Heart left ventricle (tissue), 16 donors: ENCODE measurements at regions not wholly inside any gene's neighbourhood (a gene's known extent, or its start where the extent isn't known, plus 50 kb on each side); places are given as distances from the start of the nearest gene placed in this dataset.

Source experiments
- ATAC-seq, 4 donors: fragments of 200-7000 bp; cut with Tn5 transposase; one replicate each; pipeline ENCODE4 v1.9.1; 2020 to 2022; ENCODE audit warnings: moderate library complexity in 4 of 4, mild to moderate bottlenecking in 3 of 4, moderate number of reproducible peaks in 1 of 4
- DNase-seq, 5 donors: peaks; one replicate each; pipeline ENCODE4 v3.0.0-alpha.2; 2020
- H3K27ac ChIP-seq, 12 donors: fragments of 200-600 bp; sonication (generic) in 4 of 12; one replicate each; pipeline versions ENCODE4 v1.5.0 to v1.8.0; 2016 to 2022; ENCODE audit warnings: mild to moderate bottlenecking in 2 of 12
- H3K27me3 ChIP-seq, 9 donors: fragments of 200-600 bp; sonication (generic) in 2 of 9; one replicate each; pipeline versions ENCODE4 v1.5.1 to v1.8.0; 2016 to 2022; ENCODE audit warnings: mild to moderate bottlenecking in 3 of 9
- H3K36me3 ChIP-seq, 9 donors: fragments of 200-600 bp; sonication (generic) in 2 of 9; one replicate each; pipeline versions ENCODE4 v1.5.0 to v1.8.0; 2018 to 2022; ENCODE audit warnings: mild to moderate bottlenecking in 2 of 9
- H3K4me1 ChIP-seq, 12 donors: fragments of 200-600 bp; sonication (generic) in 4 of 12; one replicate each; pipeline versions ENCODE4 v1.5.0 to v1.8.0; 2016 to 2022; ENCODE audit warnings: mild to moderate bottlenecking in 3 of 12
- H3K4me3 ChIP-seq, 12 donors: fragments of 200-600 bp; sonication (generic) in 4 of 12; one replicate each; pipeline versions ENCODE4 v1.5.0 to v1.8.0; 2017 to 2022; ENCODE audit warnings: mild to moderate bottlenecking in 9 of 12, moderate library complexity in 4 of 12
- H3K9me3 ChIP-seq, 12 donors: fragments of 200-600 bp; sonication (generic) in 4 of 12; one replicate each; pipeline versions ENCODE4 v1.5.0 to v1.8.0; 2016 to 2022; ENCODE audit warnings: mild to moderate bottlenecking in 1 of 12
- CTCF ChIP-seq, 12 donors: fragments of 200-600 bp; sonication (generic) in 4 of 12; IDR thresholded peaks; one replicate each; pipeline versions ENCODE4 v1.5.0 to v1.8.0; 2018 to 2022; ENCODE audit warnings: antibody characterized with exemption in 12 of 12, mild to moderate bottlenecking in 5 of 12
- POLR2A ChIP-seq, 2 donors: fragments of 450-650 bp; IDR thresholded peaks; one replicate each; pipeline ENCODE4 v1.6.1; 2017; ENCODE audit warnings: antibody characterized with exemption in 2 of 2, mild to moderate bottlenecking in 2 of 2, moderate library complexity in 2 of 2
- WGBS, 4 donors: extraction: QIAGEN DNeasy Blood & Tissue Kit in 2 of 4; methylation state at CpG; one replicate each; pipeline versions ENCODE4 v1.1.5 to v1.1.7; 2013 to 2018; 5-methylcytosine and 5-hydroxymethylcytosine counted together
- intact Hi-C, 10 donors: fragments of 100-400 bp; cut with DNase I; formaldehyde crosslinking; loops; one replicate each; pipeline versions ENCODE4 v1.11.1 to v1.14.2; 2022
- donor health status: ischemic (EF 13 %, LVEDD 7.1; RV severe dilation, severe dysfunction).
- donor health status: healthy with polysubstance abuse.
- donor health status: DM: no; HTN: yes; CAD: no.
- donor health status: DM: no; HTN: no; CAD: no.
- donor health status: ischemic (EF 25% LVEDD 6.9; RV normal size, moderate dysfunction).
- donor health status: ischemic (EF 25% LVEDD 5.7; RV mildly dilated, moderate dysfunction).
- donor health status: healthy.
- donor health status: DM: yes; HTN: yes; CAD: no.
- donor health status: ischemic (EF 35%, LVEDD 5.7; RV mildly dilated, moderate dysfunction).
- donor health status: nonischemic (EF 11% LVEDD 7.7; RV severe dilation, severe dysfunction).
- donor health status: DM: yes; HTN: yes; CAD: no.
- donor health status: PGD.
- donor health status: ischemic (EF 29% LVEDD 5.4; RV normal size, mild dysfunction).
- donor health status: nonischemic (EF 23%, LVEDD 6.1; RV moderate dilation, normal function).

GRCh38 chr2:219897456-219897855 is 270.0 kb downstream of the SLC4A3 start:
- no peak for TF ChIP-seq POLR2A (IDR thresholded peaks at IDR 0.05)
- no peak for TF ChIP-seq CTCF (IDR thresholded peaks at IDR 0.05)
- no peaks in the 10 kb centered on the region for H3K9me3 ChIP-seq
- DNase-seq (no peak), ATAC-seq (no peak)
- intact Hi-C loops: no loop called here
- H3K4me3 ChIP-seq: no peak overlapping the region
- H3K27ac ChIP-seq: no peak overlapping the region
- WGBS, 4 donors: 39 to 52% (median 43%) methylated on average over 3 of the region's 3 CpGs
- H3K36me3 ChIP-seq: no peaks in the 10 kb centered on the region
- H3K4me1 ChIP-seq: peaks cover 0 to 4% (median 0%) of the 10 kb centered on the region in 12 donors
- peaks cover 0 to 3% (median 0%) of the 10 kb centered on the region in 9 donors for H3K27me3 ChIP-seq

- intact Hi-C loops: no loop called here
- WGBS, 4 donors: 71 to 78% (median 74%) methylated on average over 7 of the region's 7 CpGs
- TF ChIP-seq CTCF (IDR thresholded peaks at IDR 0.05): no peak
- no peak for TF ChIP-seq POLR2A (IDR thresholded peaks at IDR 0.05)
- DNase-seq: no peak
- no peaks in the 10 kb centered on the region for H3K4me1 ChIP-seq
- ATAC-seq: no peak
- no peaks in the 10 kb centered on the region for H3K36me3 ChIP-seq
- no peaks in the 10 kb centered on the region for H3K9me3 ChIP-seq
- no peak overlapping the region for H3K4me3 ChIP-seq
- peaks cover 0 to 3% (median 0%) of the 10 kb centered on the region in 9 donors for H3K27me3 ChIP-seq
- H3K27ac ChIP-seq: no peak overlapping the region
Measured at GRCh38 chr2:219901155-219901554, 273.7 kb downstream of the SLC4A3 start.

GRCh38 chr2:219902891-219903552 is 275.6 kb downstream of the SLC4A3 start:
- Histone ChIP-seq H3K4me1 (no peaks in the 10 kb centered on the region), H3K4me3 (no peak overlapping the region), H3K27ac (no peak overlapping the region), H3K9me3 (no peaks in the 10 kb centered on the region), H3K36me3 (no peaks in the 10 kb centered on the region), H3K27me3 (peaks cover 0 to 3% (median 0%) of the 10 kb centered on the region in 9 donors)
- TF ChIP-seq CTCF (IDR thresholded peaks at IDR 0.05) (no peak), POLR2A (IDR thresholded peaks at IDR 0.05) (no peak)
- 54 to 62% (median 56%) methylated on average over 10 of the region's 10 CpGs for WGBS, 4 donors
- no peak for DNase-seq
- no peak for ATAC-seq
- intact Hi-C loops: no loop called here

GRCh38 chr2:219905640-219906039 is 278.2 kb downstream of the SLC4A3 start:
- Histone ChIP-seq H3K4me3 (no peak overlapping the region), H3K9me3 (no peaks in the 10 kb centered on the region), H3K27ac (no peak overlapping the region), H3K4me1 (no peaks in the 10 kb centered on the region), H3K36me3 (no peaks in the 10 kb centered on the region), H3K27me3 (peaks cover 0 to 3% (median 0%) of the 10 kb centered on the region in 9 donors)
- no peak for TF ChIP-seq POLR2A (IDR thresholded peaks at IDR 0.05)
- TF ChIP-seq CTCF (IDR thresholded peaks at IDR 0.05): no peak
- intact Hi-C loops: no loop called here
- 77 to 93% (median 90%) methylated on average over 2 of the region's 2 CpGs for WGBS, 4 donors
- ATAC-seq (no peak), DNase-seq (no peak)
